Uterus (tissue), 2 donors: ENCODE measurements at regions not wholly inside any gene's neighbourhood (a gene's known extent, or its start where the extent isn't known, plus 50 kb on each side); places are given as distances from the start of the nearest gene placed in this dataset.
"Not testable (repeated sequence)": the region's sequence is repeated elsewhere in the genome, so short reads cannot be mapped to it uniquely, and the experiment has no call there.

Source experiments
- CTCF ChIP-seq, 4 experiments: fragments of 200-600 bp in 2 of 4; fragments of 450-650 bp in 2 of 4; sonication (generic) in 2 of 4; IDR thresholded peaks; one replicate each; pipeline ENCODE4 v1.5.1; 2016 to 2019; ENCODE audit warnings: antibody characterized with exemption in 4 of 4, mild to moderate bottlenecking in 2 of 4, moderate library complexity in 1 of 4
- POLR2A ChIP-seq, 2 donors: fragments of 450-650 bp; IDR thresholded peaks; one replicate each; pipeline ENCODE4 v1.6.1; 2016; ENCODE audit warnings: antibody characterized with exemption in 2 of 2, mild to moderate bottlenecking in 1 of 2, moderate library complexity in 1 of 2

GRCh38 chr5:1610526-1610925 is 86.8 kb upstream of the LPCAT1 start:
- not testable (repeated sequence) for TF ChIP-seq POLR2A, CTCF (IDR thresholded peaks at IDR 0.05)
